ENCODE measurements at regions not wholly inside any gene's neighbourhood (a gene's known extent, or its start where the extent isn't known, plus 50 kb on each side); places are given as distances from the start of the nearest gene placed in this dataset.

DNA sequence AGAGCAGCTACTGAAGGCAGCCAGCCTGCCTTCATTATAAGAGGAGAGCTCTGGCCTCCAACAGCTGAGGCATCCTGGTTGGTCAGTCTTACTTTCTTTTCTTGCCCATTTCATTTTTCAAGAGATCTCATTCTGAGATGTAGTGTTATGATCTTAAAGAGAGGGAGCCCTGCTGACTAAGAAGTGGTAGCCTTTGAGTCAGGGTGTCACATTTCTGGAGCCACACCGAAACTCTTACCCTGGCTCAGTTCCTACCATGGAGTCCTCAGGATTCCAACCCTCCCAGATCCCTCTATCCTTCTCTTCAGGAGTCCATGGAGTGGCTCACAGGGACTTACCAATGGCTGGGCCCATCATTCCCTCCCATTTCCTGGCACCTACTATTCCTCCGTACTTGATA is 386.1 kb upstream of the LARGE1 start:
- Mint-ChIP-seq H3K36me3 (no peaks in the 10 kb centered on the region), H3K4me1 (no peaks in the 10 kb centered on the region), H3K9me3 (peaks cover 19% of the 10 kb centered on the region), H3K27me3 (ENCODE audit: low read depth) (peaks cover 11% of the 10 kb centered on the region), H3K27ac (no peak overlapping the region), H3K4me3 (no peak overlapping the region)
- ATAC-seq = no peak
- ChIA-PET POLR2A (no interaction called here), CTCF (no interaction called here)
- TF ChIP-seq ZNF263 (CRISPR knock-in tag; IDR thresholded peaks at IDR 0.05; ENCODE audit: low read depth) (no peak), ZNF232 (CRISPR knock-in tag; IDR thresholded peaks at IDR 0.05) (no peak), TEAD4 (CRISPR knock-in tag; IDR thresholded peaks at IDR 0.05) (no peak), RELA (CRISPR knock-in tag; IDR thresholded peaks at IDR 0.05; ENCODE audit: borderline replicate concordance) (no peak), ZNF138 (CRISPR knock-in tag; conservative IDR thresholded peaks at IDR 0.05) (no peak), ESRRA (CRISPR knock-in tag; IDR thresholded peaks at IDR 0.05; ENCODE audit: borderline replicate concordance) (no peak)
- TF ChIP-seq, protein P1, sequence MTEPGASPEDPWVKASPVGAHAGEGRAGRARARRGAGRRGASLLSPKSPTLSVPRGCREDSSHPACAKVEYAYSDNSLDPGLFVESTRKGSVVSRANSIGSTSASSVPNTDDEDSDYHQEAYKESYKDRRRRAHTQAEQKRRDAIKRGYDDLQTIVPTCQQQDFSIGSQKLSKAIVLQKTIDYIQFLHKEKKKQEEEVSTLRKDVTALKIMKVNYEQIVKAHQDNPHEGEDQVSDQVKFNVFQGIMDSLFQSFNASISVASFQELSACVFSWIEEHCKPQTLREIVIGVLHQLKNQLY (CRISPR knock-in tag; IDR thresholded peaks at IDR 0.05) = no peak
- TF ChIP-seq, protein P2, sequence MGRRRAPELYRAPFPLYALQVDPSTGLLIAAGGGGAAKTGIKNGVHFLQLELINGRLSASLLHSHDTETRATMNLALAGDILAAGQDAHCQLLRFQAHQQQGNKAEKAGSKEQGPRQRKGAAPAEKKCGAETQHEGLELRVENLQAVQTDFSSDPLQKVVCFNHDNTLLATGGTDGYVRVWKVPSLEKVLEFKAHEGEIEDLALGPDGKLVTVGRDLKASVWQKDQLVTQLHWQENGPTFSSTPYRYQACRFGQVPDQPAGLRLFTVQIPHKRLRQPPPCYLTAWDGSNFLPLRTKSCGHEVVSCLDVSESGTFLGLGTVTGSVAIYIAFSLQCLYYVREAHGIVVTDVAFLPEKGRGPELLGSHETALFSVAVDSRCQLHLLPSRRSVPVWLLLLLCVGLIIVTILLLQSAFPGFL (CRISPR knock-in tag; IDR thresholded peaks at IDR 0.05; ENCODE audit: borderline replicate concordance) = no peak
- TF ChIP-seq, protein P3, sequence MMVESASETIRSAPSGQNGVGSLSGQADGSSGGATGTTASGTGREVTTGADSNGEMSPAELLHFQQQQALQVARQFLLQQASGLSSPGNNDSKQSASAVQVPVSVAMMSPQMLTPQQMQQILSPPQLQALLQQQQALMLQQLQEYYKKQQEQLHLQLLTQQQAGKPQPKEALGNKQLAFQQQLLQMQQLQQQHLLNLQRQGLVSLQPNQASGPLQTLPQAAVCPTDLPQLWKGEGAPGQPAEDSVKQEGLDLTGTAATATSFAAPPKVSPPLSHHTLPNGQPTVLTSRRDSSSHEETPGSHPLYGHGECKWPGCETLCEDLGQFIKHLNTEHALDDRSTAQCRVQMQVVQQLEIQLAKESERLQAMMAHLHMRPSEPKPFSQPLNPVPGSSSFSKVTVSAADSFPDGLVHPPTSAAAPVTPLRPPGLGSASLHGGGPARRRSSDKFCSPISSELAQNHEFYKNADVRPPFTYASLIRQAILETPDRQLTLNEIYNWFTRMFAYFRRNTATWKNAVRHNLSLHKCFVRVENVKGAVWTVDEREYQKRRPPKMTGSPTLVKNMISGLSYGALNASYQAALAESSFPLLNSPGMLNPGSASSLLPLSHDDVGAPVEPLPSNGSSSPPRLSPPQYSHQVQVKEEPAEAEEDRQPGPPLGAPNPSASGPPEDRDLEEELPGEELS (CRISPR knock-in tag; IDR thresholded peaks at IDR 0.05) = no peak
- TF ChIP-seq, protein P4, sequence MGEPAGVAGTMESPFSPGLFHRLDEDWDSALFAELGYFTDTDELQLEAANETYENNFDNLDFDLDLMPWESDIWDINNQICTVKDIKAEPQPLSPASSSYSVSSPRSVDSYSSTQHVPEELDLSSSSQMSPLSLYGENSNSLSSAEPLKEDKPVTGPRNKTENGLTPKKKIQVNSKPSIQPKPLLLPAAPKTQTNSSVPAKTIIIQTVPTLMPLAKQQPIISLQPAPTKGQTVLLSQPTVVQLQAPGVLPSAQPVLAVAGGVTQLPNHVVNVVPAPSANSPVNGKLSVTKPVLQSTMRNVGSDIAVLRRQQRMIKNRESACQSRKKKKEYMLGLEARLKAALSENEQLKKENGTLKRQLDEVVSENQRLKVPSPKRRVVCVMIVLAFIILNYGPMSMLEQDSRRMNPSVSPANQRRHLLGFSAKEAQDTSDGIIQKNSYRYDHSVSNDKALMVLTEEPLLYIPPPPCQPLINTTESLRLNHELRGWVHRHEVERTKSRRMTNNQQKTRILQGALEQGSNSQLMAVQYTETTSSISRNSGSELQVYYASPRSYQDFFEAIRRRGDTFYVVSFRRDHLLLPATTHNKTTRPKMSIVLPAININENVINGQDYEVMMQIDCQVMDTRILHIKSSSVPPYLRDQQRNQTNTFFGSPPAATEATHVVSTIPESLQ (CRISPR knock-in tag; IDR thresholded peaks at IDR 0.05) = no peak
- TF ChIP-seq, protein P5, sequence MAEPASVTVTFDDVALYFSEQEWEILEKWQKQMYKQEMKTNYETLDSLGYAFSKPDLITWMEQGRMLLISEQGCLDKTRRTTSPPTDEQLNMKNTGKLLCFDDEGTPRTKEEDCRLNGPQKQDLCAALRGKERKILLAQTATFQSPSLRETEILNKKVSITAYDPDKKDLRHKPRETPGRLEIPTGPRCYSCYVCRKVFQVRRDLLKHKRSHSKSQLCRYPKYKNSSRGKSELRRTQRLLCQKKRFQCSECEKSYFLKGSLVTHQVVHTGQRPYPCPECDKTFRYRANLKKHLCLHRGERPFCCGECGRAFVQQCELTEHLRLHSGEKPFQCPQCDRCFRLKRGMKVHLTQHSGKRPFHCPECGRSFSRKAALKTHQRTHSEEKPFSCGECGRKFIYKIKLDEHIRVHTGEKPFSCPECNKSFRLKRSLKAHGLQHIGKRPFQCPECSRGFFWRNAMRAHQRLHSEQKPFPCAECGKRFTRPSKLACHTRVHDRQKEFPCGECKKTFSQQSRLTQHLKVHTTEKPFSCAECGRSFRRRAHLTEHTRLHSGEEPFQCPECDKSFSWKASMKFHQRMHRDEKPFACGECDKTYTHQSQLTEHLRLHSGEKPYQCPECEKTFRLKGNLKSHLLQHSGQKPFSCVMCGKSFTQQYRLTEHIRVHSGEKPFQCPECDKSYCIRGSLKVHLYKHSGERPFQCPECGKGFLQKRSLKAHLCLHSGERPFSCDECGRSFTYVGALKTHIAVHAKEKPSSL (CRISPR knock-in tag; conservative IDR thresholded peaks at IDR 0.05) = no peak
- no peak for DNase-seq (ENCODE audit: low spot score)

DNA sequence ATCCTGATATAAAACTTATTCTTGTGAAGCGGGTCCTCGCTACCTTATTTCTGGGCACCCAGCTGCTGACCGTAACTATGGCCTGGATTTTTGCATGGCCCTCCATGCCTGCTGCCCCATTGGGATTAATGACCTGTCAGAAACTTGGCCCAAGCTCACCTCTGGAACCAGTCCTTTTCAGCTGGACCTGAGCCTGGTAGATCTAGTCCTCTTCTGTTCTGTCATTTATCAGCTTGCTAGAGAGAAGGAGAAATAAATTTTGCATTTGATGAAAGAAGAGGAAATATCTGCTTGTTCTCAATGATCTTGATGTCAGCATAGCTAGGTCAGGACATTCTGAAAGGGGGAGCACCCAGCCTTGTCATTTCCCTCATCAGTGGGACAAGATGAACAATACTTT is 387.8 kb upstream of the LARGE1 start:
- CTCF ChIA-PET = no interaction called here
- H3K27me3 Mint-ChIP-seq (ENCODE audit: low read depth) = peaks cover 11% of the 10 kb centered on the region
- POLR2A ChIA-PET = no interaction called here
- no peak for TF ChIP-seq CREB1 (CRISPR knock-in tag; IDR thresholded peaks at IDR 0.05)
- TF ChIP-seq FOXK1 (CRISPR knock-in tag; IDR thresholded peaks at IDR 0.05) = no peak
- TF ChIP-seq IRF2 (CRISPR knock-in tag; IDR thresholded peaks at IDR 0.05; ENCODE audit: borderline replicate concordance, low read depth) = no peak
- TF ChIP-seq, protein P6, sequence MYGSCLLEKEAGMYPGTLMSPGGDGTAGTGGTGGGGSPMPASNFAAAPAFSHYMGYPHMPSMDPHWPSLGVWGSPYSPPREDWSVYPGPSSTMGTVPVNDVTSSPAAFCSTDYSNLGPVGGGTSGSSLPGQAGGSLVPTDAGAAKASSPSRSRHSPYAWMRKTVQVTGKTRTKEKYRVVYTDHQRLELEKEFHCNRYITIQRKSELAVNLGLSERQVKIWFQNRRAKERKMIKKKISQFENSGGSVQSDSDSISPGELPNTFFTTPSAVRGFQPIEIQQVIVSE (CRISPR knock-in tag; IDR thresholded peaks at IDR 0.05; ENCODE audit: borderline replicate concordance) = no peak
- TF ChIP-seq CBFB (CRISPR knock-in tag; IDR thresholded peaks at IDR 0.05; ENCODE audit: low read depth) = no peak
- TF ChIP-seq SMAD3 (CRISPR knock-in tag; IDR thresholded peaks at IDR 0.05; ENCODE audit: borderline replicate concordance) = no peak
- no peak for TF ChIP-seq MYBL2 (CRISPR knock-in tag; IDR thresholded peaks at IDR 0.05)
- TF ChIP-seq RELA (CRISPR knock-in tag; IDR thresholded peaks at IDR 0.05; ENCODE audit: borderline replicate concordance) = no peak
- TF ChIP-seq, protein P7, sequence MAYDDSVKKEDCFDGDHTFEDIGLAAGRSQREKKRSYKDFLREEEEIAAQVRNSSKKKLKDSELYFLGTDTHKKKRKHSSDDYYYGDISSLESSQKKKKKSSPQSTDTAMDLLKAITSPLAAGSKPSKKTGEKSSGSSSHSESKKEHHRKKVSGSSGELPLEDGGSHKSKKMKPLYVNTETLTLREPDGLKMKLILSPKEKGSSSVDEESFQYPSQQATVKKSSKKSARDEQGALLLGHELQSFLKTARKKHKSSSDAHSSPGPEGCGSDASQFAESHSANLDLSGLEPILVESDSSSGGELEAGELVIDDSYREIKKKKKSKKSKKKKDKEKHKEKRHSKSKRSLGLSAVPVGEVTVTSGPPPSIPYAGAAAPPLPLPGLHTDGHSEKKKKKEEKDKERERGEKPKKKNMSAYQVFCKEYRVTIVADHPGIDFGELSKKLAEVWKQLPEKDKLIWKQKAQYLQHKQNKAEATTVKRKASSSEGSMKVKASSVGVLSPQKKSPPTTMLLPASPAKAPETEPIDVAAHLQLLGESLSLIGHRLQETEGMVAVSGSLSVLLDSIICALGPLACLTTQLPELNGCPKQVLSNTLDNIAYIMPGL (CRISPR knock-in tag; IDR thresholded peaks at IDR 0.05) = no peak
- TF ChIP-seq ZNF671 (CRISPR knock-in tag; IDR thresholded peaks at IDR 0.05) = no peak
- TF ChIP-seq ZBTB21 (CRISPR knock-in tag; IDR thresholded peaks at IDR 0.05; ENCODE audit: borderline replicate concordance) = no peak
- TF ChIP-seq, protein P8, sequence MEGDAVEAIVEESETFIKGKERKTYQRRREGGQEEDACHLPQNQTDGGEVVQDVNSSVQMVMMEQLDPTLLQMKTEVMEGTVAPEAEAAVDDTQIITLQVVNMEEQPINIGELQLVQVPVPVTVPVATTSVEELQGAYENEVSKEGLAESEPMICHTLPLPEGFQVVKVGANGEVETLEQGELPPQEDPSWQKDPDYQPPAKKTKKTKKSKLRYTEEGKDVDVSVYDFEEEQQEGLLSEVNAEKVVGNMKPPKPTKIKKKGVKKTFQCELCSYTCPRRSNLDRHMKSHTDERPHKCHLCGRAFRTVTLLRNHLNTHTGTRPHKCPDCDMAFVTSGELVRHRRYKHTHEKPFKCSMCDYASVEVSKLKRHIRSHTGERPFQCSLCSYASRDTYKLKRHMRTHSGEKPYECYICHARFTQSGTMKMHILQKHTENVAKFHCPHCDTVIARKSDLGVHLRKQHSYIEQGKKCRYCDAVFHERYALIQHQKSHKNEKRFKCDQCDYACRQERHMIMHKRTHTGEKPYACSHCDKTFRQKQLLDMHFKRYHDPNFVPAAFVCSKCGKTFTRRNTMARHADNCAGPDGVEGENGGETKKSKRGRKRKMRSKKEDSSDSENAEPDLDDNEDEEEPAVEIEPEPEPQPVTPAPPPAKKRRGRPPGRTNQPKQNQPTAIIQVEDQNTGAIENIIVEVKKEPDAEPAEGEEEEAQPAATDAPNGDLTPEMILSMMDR (IDR thresholded peaks at IDR 0.05) = no peak

More for the DNA sequence above, 387.8 kb upstream of the LARGE1 start:
- no peak overlapping the region for H3K27ac Mint-ChIP-seq
- peaks cover 19% of the 10 kb centered on the region for H3K9me3 Mint-ChIP-seq
- H3K4me3 Mint-ChIP-seq = no peak overlapping the region
- H3K36me3 Mint-ChIP-seq = no peaks in the 10 kb centered on the region
- ATAC-seq (no peak), DNase-seq (ENCODE audit: low spot score) (no peak)
- H3K4me1 Mint-ChIP-seq = no peaks in the 10 kb centered on the region

Data from WTC11 (cell line).